Testis (tissue), 2 donors: ENCODE measurements at regions not wholly inside any gene's neighbourhood (a gene's known extent, or its start where the extent isn't known, plus 50 kb on each side); places are given as distances from the start of the nearest gene placed in this dataset.

Experiments used
- DNase-seq: peaks from one replicate; pipeline ENCODE4 v3.0.0-alpha.2; 2019
- H3K27ac ChIP-seq, 2 donors: fragments of 200-600 bp; sonication (generic); one replicate each; pipeline ENCODE4 v1.5.1; 2019
- H3K27me3 ChIP-seq: fragments of 200-600 bp; sonication (generic); one replicate; pipeline ENCODE4 v1.5.1; 2019
- H3K36me3 ChIP-seq: fragments of 200-600 bp; sonication (generic); one replicate; pipeline ENCODE4 v1.5.1; 2017; ENCODE audit warnings: low read depth; ENCODE audit errors: missing control alignments
- H3K4me1 ChIP-seq: fragments of 200-600 bp; sonication (generic); one replicate; pipeline ENCODE4 v1.5.1; 2019
- H3K4me3 ChIP-seq, 2 donors: fragments of 200-600 bp; sonication (generic); one replicate each; pipeline ENCODE4 v1.5.1; 2017 to 2019
- H3K9me3 ChIP-seq: fragments of 200-600 bp; sonication (generic); one replicate; pipeline ENCODE4 v1.5.1; 2017
- POLR2A ChIP-seq: fragments of 450-650 bp; IDR thresholded peaks from one replicate; pipeline ENCODE4 v1.6.1; 2017; ENCODE audit warnings: antibody characterized with exemption, mild to moderate bottlenecking, moderate library complexity
- WGBS, 2 donors: methylation state at CpG; one replicate each; pipeline ENCODE4 v1.1.5; 2018; 5-methylcytosine and 5-hydroxymethylcytosine counted together
- intact Hi-C: fragments of 100-400 bp; cut with DNase I; formaldehyde crosslinking; loops from one replicate; pipeline ENCODE4 v1.15.1; 2023; ENCODE audit warnings: low total_unique reads
- TF ChIP-seq, protein P1 (sequence below), 3 experiments: fragments of 450-650 bp in 2 of 3; fragments of 200-600 bp in 1 of 3; sonication (generic) in 1 of 3; IDR thresholded peaks; one replicate each; pipeline ENCODE4 v1.5.1; 2016 to 2019; ENCODE audit warnings: antibody characterized with exemption in 3 of 3, mild to moderate bottlenecking in 2 of 3, moderate library complexity in 1 of 3

DNA sequence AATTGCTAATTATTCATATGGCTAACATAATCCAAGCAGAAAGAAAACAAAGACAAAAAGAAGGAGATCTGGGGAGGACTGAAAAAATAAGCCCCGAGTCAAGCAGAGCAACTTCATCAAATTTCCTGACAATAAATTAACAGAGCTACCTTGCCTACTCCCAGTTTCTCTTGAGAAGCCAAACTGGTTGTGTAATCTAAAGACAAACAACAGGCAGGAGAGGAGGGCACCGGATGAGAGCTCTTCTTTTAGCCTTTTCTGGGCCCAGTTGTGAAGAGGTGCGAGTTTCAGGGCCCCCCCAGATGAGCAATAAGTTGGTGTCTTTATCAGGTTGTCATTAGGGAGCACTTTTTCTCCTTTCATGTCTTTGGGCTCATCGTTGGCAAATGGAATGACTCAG, 197.1 kb upstream of the PCSK2 start:
- TF ChIP-seq POLR2A, result no peak
- TF ChIP-seq, protein P1, sequence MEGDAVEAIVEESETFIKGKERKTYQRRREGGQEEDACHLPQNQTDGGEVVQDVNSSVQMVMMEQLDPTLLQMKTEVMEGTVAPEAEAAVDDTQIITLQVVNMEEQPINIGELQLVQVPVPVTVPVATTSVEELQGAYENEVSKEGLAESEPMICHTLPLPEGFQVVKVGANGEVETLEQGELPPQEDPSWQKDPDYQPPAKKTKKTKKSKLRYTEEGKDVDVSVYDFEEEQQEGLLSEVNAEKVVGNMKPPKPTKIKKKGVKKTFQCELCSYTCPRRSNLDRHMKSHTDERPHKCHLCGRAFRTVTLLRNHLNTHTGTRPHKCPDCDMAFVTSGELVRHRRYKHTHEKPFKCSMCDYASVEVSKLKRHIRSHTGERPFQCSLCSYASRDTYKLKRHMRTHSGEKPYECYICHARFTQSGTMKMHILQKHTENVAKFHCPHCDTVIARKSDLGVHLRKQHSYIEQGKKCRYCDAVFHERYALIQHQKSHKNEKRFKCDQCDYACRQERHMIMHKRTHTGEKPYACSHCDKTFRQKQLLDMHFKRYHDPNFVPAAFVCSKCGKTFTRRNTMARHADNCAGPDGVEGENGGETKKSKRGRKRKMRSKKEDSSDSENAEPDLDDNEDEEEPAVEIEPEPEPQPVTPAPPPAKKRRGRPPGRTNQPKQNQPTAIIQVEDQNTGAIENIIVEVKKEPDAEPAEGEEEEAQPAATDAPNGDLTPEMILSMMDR (IDR thresholded peaks at IDR 0.05), result no peak
- H3K36me3 ChIP-seq, result no peaks in the 10 kb centered on the region
- no peak for DNase-seq
- WGBS, 2 donors, result 39 to 51% methylated on average over 4 of the region's 4 CpGs
- H3K9me3 ChIP-seq, result no peaks in the 10 kb centered on the region
- no peaks in the 10 kb centered on the region for H3K27me3 ChIP-seq
- H3K4me1 ChIP-seq, result no peaks in the 10 kb centered on the region
- no peak overlapping the region for H3K27ac ChIP-seq
- intact Hi-C loops, result no loop called here
- H3K4me3 ChIP-seq, result no peak overlapping the region

DNA sequence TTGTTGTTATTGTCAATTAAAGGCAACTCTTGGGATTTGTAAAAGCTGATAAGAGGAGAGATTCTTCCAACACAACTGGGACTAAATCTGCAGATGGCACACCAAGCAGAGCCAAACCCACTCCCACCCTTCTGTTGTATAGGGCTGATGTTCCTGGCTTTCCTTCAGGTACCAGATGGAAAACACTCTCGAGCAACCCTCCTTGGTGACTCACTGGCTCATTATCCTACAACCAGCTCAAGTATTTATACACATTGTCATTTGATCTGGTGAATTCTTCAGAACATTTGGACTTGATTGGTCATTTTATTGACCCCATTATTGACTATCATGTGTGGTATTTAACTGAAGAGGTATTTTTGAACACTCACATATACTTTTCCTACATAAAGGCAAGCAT, 190.3 kb upstream of the PCSK2 start:
- DNase-seq, result no peak
- Histone ChIP-seq H3K4me3 (no peak overlapping the region), H3K27me3 (no peaks in the 10 kb centered on the region), H3K4me1 (no peaks in the 10 kb centered on the region), H3K9me3 (no peaks in the 10 kb centered on the region), H3K27ac (no peak overlapping the region), H3K36me3 (no peaks in the 10 kb centered on the region)
- WGBS, 2 donors, result 44 to 64% methylated on average over 1 of the region's 1 CpG
- intact Hi-C loops, result no loop called here
- no peak for TF ChIP-seq POLR2A
- TF ChIP-seq, protein P1 (IDR thresholded peaks at IDR 0.05), result no peak

DNA sequence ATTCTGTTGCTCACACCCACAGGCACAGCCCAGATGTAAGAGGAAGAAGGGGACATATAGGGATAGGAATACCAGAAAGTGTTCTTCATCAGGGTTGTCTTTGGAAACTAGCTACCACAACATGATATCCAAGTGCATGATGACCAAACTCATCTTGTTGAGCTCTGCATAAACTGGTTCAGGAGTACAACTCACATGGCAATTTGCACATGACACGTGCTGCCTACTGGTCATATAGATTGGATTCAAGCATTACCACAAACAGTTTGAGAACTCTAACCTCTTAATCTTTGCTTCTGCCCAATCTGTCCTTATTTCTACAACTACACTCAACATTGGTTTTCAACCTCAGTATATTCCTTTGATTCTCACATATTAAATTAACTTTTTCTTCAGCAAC, 184.7 kb upstream of the PCSK2 start:
- Histone ChIP-seq H3K9me3 (no peaks in the 10 kb centered on the region), H3K4me1 (no peaks in the 10 kb centered on the region), H3K4me3 (no peak overlapping the region), H3K36me3 (no peaks in the 10 kb centered on the region), H3K27ac (no peak overlapping the region), H3K27me3 (no peaks in the 10 kb centered on the region)
- DNase-seq, result no peak
- intact Hi-C loops, result no loop called here
- 81 to 92% methylated on average over 1 of the region's 1 CpG for WGBS, 2 donors
- TF ChIP-seq POLR2A, result no peak
- TF ChIP-seq, protein P1 (IDR thresholded peaks at IDR 0.05), result no peak

DNA sequence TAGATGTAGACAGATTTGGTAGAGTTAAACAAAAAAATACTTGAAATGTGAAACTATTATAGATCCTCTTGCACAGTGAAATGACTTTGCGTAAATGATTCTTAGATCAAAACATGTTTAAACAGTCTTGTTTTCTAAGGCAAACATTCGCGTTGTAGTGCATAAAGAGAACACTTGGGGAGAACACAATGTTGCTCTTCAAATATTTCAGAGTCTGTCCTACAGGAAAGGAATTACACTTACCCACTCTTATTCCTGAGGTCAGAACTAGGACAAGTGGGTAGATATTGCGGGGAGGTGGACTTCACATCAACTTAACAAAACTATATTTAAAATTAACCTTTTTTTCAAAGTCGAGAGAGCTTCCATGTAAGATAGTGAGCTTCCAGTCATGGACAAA, 183.5 kb upstream of the PCSK2 start:
- Histone ChIP-seq H3K4me3 (no peak overlapping the region), H3K27me3 (no peaks in the 10 kb centered on the region), H3K27ac (no peak overlapping the region), H3K36me3 (no peaks in the 10 kb centered on the region), H3K9me3 (no peaks in the 10 kb centered on the region), H3K4me1 (no peaks in the 10 kb centered on the region)
- TF ChIP-seq, protein P1 (IDR thresholded peaks at IDR 0.05), result no peak
- TF ChIP-seq POLR2A, result no peak
- intact Hi-C loops, result no loop called here
- DNase-seq, result no peak
- 89 to 90% methylated on average over 5 of the region's 5 CpGs for WGBS, 2 donors

DNA sequence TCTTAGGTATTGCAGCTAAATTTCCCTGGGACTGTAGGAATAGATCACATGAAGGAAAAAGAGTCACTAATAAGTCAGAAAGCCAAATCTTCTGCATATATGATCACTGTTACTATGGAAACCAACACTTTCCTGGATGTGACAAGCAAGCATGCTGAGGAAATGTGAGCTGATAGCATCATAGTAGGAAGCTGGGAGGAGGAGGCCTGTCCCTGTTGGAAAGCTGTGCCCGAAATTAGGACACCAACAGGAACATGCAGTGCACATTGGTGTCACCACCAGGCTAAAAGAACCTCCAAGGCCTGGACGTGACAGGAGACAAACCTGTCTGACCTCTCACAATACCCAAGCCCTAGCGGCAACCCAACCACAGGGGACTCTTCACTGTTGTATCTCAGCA, 181.9 kb upstream of the PCSK2 start:
- H3K4me1 ChIP-seq, result no peaks in the 10 kb centered on the region
- no peaks in the 10 kb centered on the region for H3K36me3 ChIP-seq
- intact Hi-C loops, result no loop called here
- no peak overlapping the region for H3K27ac ChIP-seq
- no peak for TF ChIP-seq POLR2A
- TF ChIP-seq, protein P1 (IDR thresholded peaks at IDR 0.05), result no peak
- H3K4me3 ChIP-seq, result no peak overlapping the region
- H3K9me3 ChIP-seq, result no peaks in the 10 kb centered on the region
- 75 to 85% methylated on average over 3 of the region's 3 CpGs for WGBS, 2 donors
- no peaks in the 10 kb centered on the region for H3K27me3 ChIP-seq
- no peak for DNase-seq
